Endothelial cell of umbilical vein (primary cell): ENCODE measurements at regions not wholly inside any gene's neighbourhood (a gene's known extent, or its start where the extent isn't known, plus 50 kb on each side); places are given as distances from the start of the nearest gene placed in this dataset.

Experiments
- BruUV-seq: library from RNA; stranded (reverse); fragments of 400-500 nt; replicated peaks from 2 replicates; lab custom pipeline; 2021; lab: Mats Ljungman, UMichigan
- CTCF ChIA-PET: fragments of 300-600, 350-600 bp; sonication (Branson Sonifier 250); formaldehyde crosslinking; loops from one replicate; lab custom pipeline; 2021; ENCODE audit warnings: antibody characterized with exemption, inconsistent platforms; lab: Charles Lee
- POLR2A ChIA-PET: fragments of 300-600, 350-600 bp; sonication (Branson Sonifier 250); formaldehyde crosslinking; loops from one replicate; lab custom pipeline; 2021; ENCODE audit warnings: antibody characterized with exemption, inconsistent platforms; lab: Charles Lee
- DNase-seq: peaks from one replicate; pipeline ENCODE4 v3.0.0-alpha.2; 2011; ENCODE audit warnings: low read depth, low spot score
- FAIRE-seq: peaks from 2 replicates; lab custom pipeline; 2011; peaks lifted over from hg19 to GRCh38; lab: Jason Lieb, UNC
- H2AFZ ChIP-seq: 2 replicates; pipeline ENCODE4 v1.6.0; 2012; ENCODE audit warnings: low read depth, low read length, control low read depth, inconsistent platforms
- H3K27ac ChIP-seq: 2 replicates; pipeline ENCODE4 v1.5.1; 2011; ENCODE audit warnings: low read depth, mild to moderate bottlenecking, control low read depth, low read length, moderate library complexity; ENCODE audit not compliant: insufficient read depth
- H3K27me3 ChIP-seq, 2 experiments: 2 replicates each; pipeline versions ENCODE4 v1.6.0 to v1.6.1; 2011; ENCODE audit warnings: low read length in 2 of 2, mixed read lengths in 1 of 2; ENCODE audit not compliant: control insufficient read depth in 2 of 2, insufficient read depth in 2 of 2
- H3K36me3 ChIP-seq, 2 experiments: 2 replicates in 1 of 2; 3 replicates in 1 of 2; pipeline ENCODE4 v1.5.1; 2011; ENCODE audit warnings: low read length in 2 of 2, mild to moderate bottlenecking in 1 of 2, moderate library complexity in 1 of 2; ENCODE audit not compliant: control insufficient read depth in 2 of 2, insufficient read depth in 2 of 2; ENCODE audit errors: extremely low read depth in 1 of 2
- H3K4me1 ChIP-seq: 3 replicates; pipeline ENCODE4 v1.5.1; 2011; ENCODE audit warnings: mild to moderate bottlenecking, low read length; ENCODE audit not compliant: control insufficient read depth, insufficient read depth; ENCODE audit errors: extremely low read depth
- H3K4me2 ChIP-seq: 2 replicates; pipeline ENCODE4 v1.6.1; 2011; ENCODE audit warnings: low read length, control low read depth, mixed read lengths; ENCODE audit not compliant: insufficient read depth
- H3K4me3 ChIP-seq, 3 experiments: fragments of 200-600 bp in 1 of 3; sonication (generic), shearing (Covaris generic) in 1 of 3; replicated peaks in 1 of 3; 2 replicates each; pipeline ENCODE4 v1.5.1; 2011 to 2016; ENCODE audit warnings: control low read depth in 3 of 3, low read length in 3 of 3, mild to moderate bottlenecking in 2 of 3, inconsistent platforms in 1 of 3, low read depth in 1 of 3, moderate library complexity in 1 of 3; ENCODE audit not compliant: insufficient read depth in 1 of 3
- H3K79me2 ChIP-seq: 2 replicates; pipeline ENCODE4 v1.6.0; 2012; ENCODE audit warnings: low read length, inconsistent platforms; ENCODE audit not compliant: control insufficient read depth, insufficient read depth
- H3K9ac ChIP-seq: replicated peaks from 2 replicates; pipeline ENCODE3; 2011; ENCODE audit warnings: low read length, control low read depth; ENCODE audit not compliant: insufficient read depth; ENCODE audit errors: extremely low read depth
- H3K9me1 ChIP-seq: replicated peaks from 3 replicates; pipeline ENCODE4 v1.6.0; 2011; ENCODE audit warnings: mild to moderate bottlenecking, low read length; ENCODE audit not compliant: control insufficient read depth, insufficient read depth; ENCODE audit errors: extremely low read depth
- H3K9me3 ChIP-seq: replicated peaks from 2 replicates; pipeline ENCODE4 v1.5.1; 2012; ENCODE audit warnings: low read length, inconsistent platforms; ENCODE audit not compliant: control insufficient read depth, insufficient read depth
- H4K20me1 ChIP-seq: replicated peaks from 2 replicates; pipeline ENCODE3; 2011; ENCODE audit warnings: mild to moderate bottlenecking, low read length; ENCODE audit not compliant: control insufficient read depth, insufficient read depth; ENCODE audit errors: extremely low read depth
- EZH2 ChIP-seq: IDR thresholded peaks from 2 replicates; pipeline ENCODE4 v1.6.1; 2012; ENCODE audit warnings: borderline replicate concordance, low read depth, mild to moderate bottlenecking, moderate library complexity, low read length, inconsistent platforms; ENCODE audit not compliant: severe bottlenecking
- FOS ChIP-seq: IDR thresholded peaks from 2 replicates; pipeline ENCODE4 v1.6.1; 2011; ENCODE audit warnings: mild to moderate bottlenecking, low read length, moderate library complexity, borderline replicate concordance; ENCODE audit not compliant: insufficient read depth
- GATA2 ChIP-seq: IDR thresholded peaks from 2 replicates; pipeline ENCODE4 v1.7.0; 2011; ENCODE audit warnings: low read depth, mild to moderate bottlenecking, moderate library complexity, mixed read lengths, low read length; ENCODE audit not compliant: insufficient read length, insufficient read depth
- JUN ChIP-seq: IDR thresholded peaks from 2 replicates; pipeline ENCODE4 v1.6.1; 2011; ENCODE audit warnings: borderline replicate concordance, low read depth; ENCODE audit not compliant: insufficient read length, insufficient read depth
- MYC ChIP-seq: IDR thresholded peaks from one replicate; pipeline ENCODE4 v1.6.1; 2011; ENCODE audit warnings: mild to moderate bottlenecking, low read depth, low read length
- POLR2A ChIP-seq: IDR thresholded peaks from 2 replicates; pipeline ENCODE4 v1.6.1; 2012; ENCODE audit warnings: low read depth, mild to moderate bottlenecking, control low read depth, low read length
- POLR2AphosphoS5 ChIP-seq: IDR thresholded peaks from 2 replicates; pipeline ENCODE4 v1.6.1; 2012; ENCODE audit warnings: low read depth, mild to moderate bottlenecking, control low read depth, low read length, moderate library complexity; ENCODE audit not compliant: insufficient read depth
- dilution Hi-C: fragments of 300-500 bp; cut with MboI; formaldehyde crosslinking; loops from one replicate; pipeline ENCODE4 v1.15.0; 2019; ENCODE audit warnings: low sequenced_read_pairs; ENCODE audit not compliant: extremely low pct_ligation_motif_present
- intact Hi-C: fragments of 100-400 bp; cut with micrococcal nuclease; formaldehyde crosslinking; loops from one replicate; pipeline ENCODE4 v1.10.0; 2022
- TF ChIP-seq, protein P1 (sequence below): IDR thresholded peaks from 2 replicates; pipeline ENCODE4 v1.6.1; 2011; ENCODE audit not compliant: insufficient read depth, insufficient read length
- TF ChIP-seq, protein P2 (sequence below), 2 donors: IDR thresholded peaks; 1 replicate in 1 of 2; 2 replicates in 1 of 2; pipeline ENCODE4 v1.5.1; 2011; ENCODE audit warnings: low read length in 2 of 2, mild to moderate bottlenecking in 2 of 2, moderate library complexity in 2 of 2, control low read depth in 1 of 2, inconsistent platforms in 1 of 2, low read depth in 1 of 2; ENCODE audit not compliant: insufficient read depth in 1 of 2; ENCODE audit errors: extremely low read depth in 1 of 2

DNA sequence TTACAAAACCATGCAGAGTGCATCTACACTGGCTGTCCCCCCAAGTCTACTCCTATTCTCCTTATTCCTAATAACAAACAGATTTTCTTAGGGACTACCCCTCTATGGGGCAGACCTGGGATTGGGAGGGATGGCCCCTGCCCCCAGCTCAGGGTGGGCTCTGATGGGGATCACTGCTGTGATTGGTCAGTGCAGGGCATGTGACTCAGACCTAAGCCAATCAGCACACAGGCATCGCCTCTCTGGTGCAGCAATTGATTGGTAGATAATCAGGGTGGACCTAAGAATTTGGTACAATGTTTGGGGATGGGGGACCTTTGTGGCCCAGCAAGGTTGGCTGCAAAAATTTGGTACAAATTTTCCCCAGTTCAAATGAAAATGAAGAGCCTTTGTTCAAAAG, 57.2 kb upstream of the SHANK2 start:
- Histone ChIP-seq H3K9ac (no peak overlapping the region), H3K4me1 (no peaks in the 10 kb centered on the region), H3K79me2 (no peaks in the 10 kb centered on the region), H3K9me1 (no peaks in the 10 kb centered on the region), H3K4me3 (no peak overlapping the region), H3K4me2 (no peak overlapping the region), H3K27me3 (no peaks in the 10 kb centered on the region), H2AFZ (no peak overlapping the region), H3K36me3 (no peaks in the 10 kb centered on the region), H4K20me1 (no peaks in the 10 kb centered on the region), H3K27ac (no peak overlapping the region), H3K9me3 (peaks cover 2% of the 10 kb centered on the region)
- CTCF ChIA-PET = no interaction called here
- DNase-seq (no peak), FAIRE-seq (no peak)
- intact Hi-C loops (no loop called here), dilution Hi-C loops (no loop called here)
- POLR2A ChIA-PET = no interaction called here
- no TSS peak for BruUV-seq
- TF ChIP-seq, protein P1, sequence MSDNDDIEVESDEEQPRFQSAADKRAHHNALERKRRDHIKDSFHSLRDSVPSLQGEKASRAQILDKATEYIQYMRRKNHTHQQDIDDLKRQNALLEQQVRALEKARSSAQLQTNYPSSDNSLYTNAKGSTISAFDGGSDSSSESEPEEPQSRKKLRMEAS = no peak
- TF ChIP-seq POLR2A = no peak
- no peak for TF ChIP-seq FOS
- no peak for TF ChIP-seq GATA2
- TF ChIP-seq EZH2 = no peak
- no peak for TF ChIP-seq POLR2AphosphoS5
- TF ChIP-seq, protein P2, sequence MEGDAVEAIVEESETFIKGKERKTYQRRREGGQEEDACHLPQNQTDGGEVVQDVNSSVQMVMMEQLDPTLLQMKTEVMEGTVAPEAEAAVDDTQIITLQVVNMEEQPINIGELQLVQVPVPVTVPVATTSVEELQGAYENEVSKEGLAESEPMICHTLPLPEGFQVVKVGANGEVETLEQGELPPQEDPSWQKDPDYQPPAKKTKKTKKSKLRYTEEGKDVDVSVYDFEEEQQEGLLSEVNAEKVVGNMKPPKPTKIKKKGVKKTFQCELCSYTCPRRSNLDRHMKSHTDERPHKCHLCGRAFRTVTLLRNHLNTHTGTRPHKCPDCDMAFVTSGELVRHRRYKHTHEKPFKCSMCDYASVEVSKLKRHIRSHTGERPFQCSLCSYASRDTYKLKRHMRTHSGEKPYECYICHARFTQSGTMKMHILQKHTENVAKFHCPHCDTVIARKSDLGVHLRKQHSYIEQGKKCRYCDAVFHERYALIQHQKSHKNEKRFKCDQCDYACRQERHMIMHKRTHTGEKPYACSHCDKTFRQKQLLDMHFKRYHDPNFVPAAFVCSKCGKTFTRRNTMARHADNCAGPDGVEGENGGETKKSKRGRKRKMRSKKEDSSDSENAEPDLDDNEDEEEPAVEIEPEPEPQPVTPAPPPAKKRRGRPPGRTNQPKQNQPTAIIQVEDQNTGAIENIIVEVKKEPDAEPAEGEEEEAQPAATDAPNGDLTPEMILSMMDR (IDR thresholded peaks at IDR 0.05; ENCODE audit: extremely low read depth in 1 of 2, insufficient read depth in 1 of 2, low read depth in 1 of 2, low read length in 2 of 2) = no peak
- no peak for TF ChIP-seq JUN
- TF ChIP-seq MYC = no peak
